ENCODE measurements at regions not wholly inside any gene's neighbourhood (a gene's known extent, or its start where the extent isn't known, plus 50 kb on each side); places are given as distances from the start of the nearest gene placed in this dataset.

- TF ChIP-seq TAF1 (IDR thresholded peaks at IDR 0.05; ENCODE audit: borderline replicate concordance, insufficient read depth, low read length) (no peak), POLR2AphosphoS5 (IDR thresholded peaks at IDR 0.05; ENCODE audit: low read depth, low read length) (no peak), REST (IDR thresholded peaks at IDR 0.05; ENCODE audit: insufficient read depth in 1 of 2, low read depth in 2 of 2, low read length in 2 of 2) (no peak), SIN3A (IDR thresholded peaks at IDR 0.05; ENCODE audit: borderline replicate concordance, insufficient read depth, low read length) (no peak)
These were observed 188.9 kb downstream of the CMPK2 start for GRCh38 chr2:6676776-6677175.

Data from PFSK-1 (cell line).